ENCODE measurements at regions not wholly inside any gene's neighbourhood (a gene's known extent, or its start where the extent isn't known, plus 50 kb on each side); places are given as distances from the start of the nearest gene placed in this dataset.

- DNase-seq (ENCODE audit: low spot score) = no peak
Observed at GRCh38 chr14:53613404-53614253, 343.0 kb downstream of the BMP4 start.

- DNase-seq (ENCODE audit: low spot score) = no peak
Observed at GRCh38 chr14:53610947-53611346, 345.7 kb downstream of the BMP4 start.

- no peak for DNase-seq (ENCODE audit: low spot score)
Observed at GRCh38 chr14:53609009-53609408, 347.6 kb downstream of the BMP4 start.

GRCh38 chr14:53608369-53608768, 348.3 kb downstream of the BMP4 start:
- DNase-seq (ENCODE audit: low spot score) = no peak

- DNase-seq (ENCODE audit: low spot score) = no peak
Observed at GRCh38 chr14:53606203-53606602, 350.4 kb downstream of the BMP4 start.

- DNase-seq (ENCODE audit: low spot score) = no peak
Observed at GRCh38 chr14:53605562-53605961, 351.1 kb downstream of the BMP4 start.

GRCh38 chr14:53603994-53604393, 352.6 kb downstream of the BMP4 start:
- no peak for DNase-seq (ENCODE audit: low spot score)

GRCh38 chr14:53601409-53601808, 355.2 kb downstream of the BMP4 start:
- no peak for DNase-seq (ENCODE audit: low spot score)

GRCh38 chr14:53599221-53599945, 357.2 kb downstream of the BMP4 start:
- DNase-seq (ENCODE audit: low spot score) = no peak

- DNase-seq (ENCODE audit: low spot score) = no peak
Observed at GRCh38 chr14:53596853-53597525, 359.6 kb downstream of the BMP4 start.

GRCh38 chr14:53591816-53592215, 364.8 kb downstream of the BMP4 start:
- no peak for DNase-seq (ENCODE audit: low spot score)

- no peak for DNase-seq (ENCODE audit: low spot score)
Observed at GRCh38 chr14:53581504-53581903, 375.1 kb downstream of the BMP4 start.

GRCh38 chr14:53571641-53572328, 384.8 kb downstream of the BMP4 start:
- DNase-seq (ENCODE audit: low spot score) = peak; percentile 10

- DNase-seq (ENCODE audit: low spot score) = no peak
Observed at GRCh38 chr14:53570411-53571387, 385.9 kb downstream of the BMP4 start.

GRCh38 chr14:53569446-53569845, 387.2 kb downstream of the BMP4 start:
- DNase-seq (ENCODE audit: low spot score) = no peak

GRCh38 chr14:53567236-53567780, 389.3 kb downstream of the BMP4 start:
- DNase-seq (ENCODE audit: low spot score) = no peak

- DNase-seq (ENCODE audit: low spot score) = no peak
Observed at GRCh38 chr14:53564870-53565269, 391.8 kb downstream of the BMP4 start.

- no peak for DNase-seq (ENCODE audit: low spot score)
Observed at GRCh38 chr14:53563628-53564027, 393.0 kb downstream of the BMP4 start.

- no peak for DNase-seq (ENCODE audit: low spot score)
Observed at GRCh38 chr14:53553221-53553620, 400.1 kb upstream of the DDHD1 start.

GRCh38 chr14:53551862-53552261, 398.7 kb upstream of the DDHD1 start:
- DNase-seq (ENCODE audit: low spot score) = no peak
